Astrocyte (in vitro differentiated cells and primary cell): ENCODE measurements at regions not wholly inside any gene's neighbourhood (a gene's known extent, or its start where the extent isn't known, plus 50 kb on each side); places are given as distances from the start of the nearest gene placed in this dataset.

Source experiments
- DNase-seq: peaks from one replicate; pipeline ENCODE4 v3.0.0-alpha.2; 2010; ENCODE audit warnings: low read depth
- FAIRE-seq: peaks from 2 replicates; lab custom pipeline; 2011; peaks lifted over from hg19 to GRCh38; lab: Jason Lieb, UNC
- H2AFZ ChIP-seq: 2 replicates; pipeline ENCODE4 v1.6.0; 2012; ENCODE audit warnings: low read depth, low read length, inconsistent platforms
- H3K27ac ChIP-seq: 2 replicates; pipeline ENCODE4 v1.5.1; 2011; ENCODE audit warnings: low read depth, low read length, inconsistent platforms
- H3K27me3 ChIP-seq: 2 replicates; pipeline ENCODE4 v1.6.0; 2011; ENCODE audit warnings: low read length, inconsistent platforms; ENCODE audit not compliant: insufficient read depth
- H3K36me3 ChIP-seq: 2 replicates; pipeline ENCODE4 v1.5.1; 2011; ENCODE audit warnings: low read length, inconsistent platforms; ENCODE audit not compliant: insufficient read depth
- H3K4me1 ChIP-seq: 2 replicates; pipeline ENCODE4 v1.5.1; 2011; ENCODE audit warnings: low read length, inconsistent platforms; ENCODE audit not compliant: insufficient read depth
- H3K4me2 ChIP-seq: 2 replicates; pipeline ENCODE4 v1.6.0; 2012; ENCODE audit warnings: low read length, inconsistent platforms
- H3K4me3 ChIP-seq: 2 replicates; pipeline ENCODE4 v1.5.1; 2011; ENCODE audit warnings: low read depth, mild to moderate bottlenecking, low read length, inconsistent platforms; ENCODE audit not compliant: insufficient read depth
- H3K79me2 ChIP-seq: 2 replicates; pipeline ENCODE4 v1.6.0; 2012; ENCODE audit warnings: mild to moderate bottlenecking, low read length, inconsistent platforms; ENCODE audit not compliant: insufficient read depth
- H3K9ac ChIP-seq: 2 replicates; pipeline ENCODE4 v1.6.0; 2012; ENCODE audit warnings: mild to moderate bottlenecking, low read length, inconsistent platforms
- H3K9me3 ChIP-seq: 2 replicates; pipeline ENCODE4 v1.5.1; 2012; ENCODE audit warnings: low read depth, mild to moderate bottlenecking, low read length, inconsistent platforms; ENCODE audit not compliant: insufficient read depth
- H4K20me1 ChIP-seq: 2 replicates; pipeline ENCODE4 v1.6.0; 2012; ENCODE audit warnings: low read length, inconsistent platforms; ENCODE audit not compliant: insufficient read depth
- H3K27ac Mint-ChIP-seq: one replicate; pipeline ENCODE4 v1.8.0; 2021; ENCODE audit warnings: mild to moderate bottlenecking, mixed read lengths; ENCODE audit not compliant: unreplicated experiment
- H3K27me3 Mint-ChIP-seq: one replicate; pipeline ENCODE4 v1.8.0; 2021; ENCODE audit warnings: low read depth, mixed read lengths; ENCODE audit not compliant: unreplicated experiment
- H3K36me3 Mint-ChIP-seq: one replicate; pipeline ENCODE4 v1.8.0; 2021; ENCODE audit warnings: low read depth, mixed read lengths; ENCODE audit not compliant: unreplicated experiment
- H3K4me1 Mint-ChIP-seq: one replicate; pipeline ENCODE4 v1.8.0; 2021; ENCODE audit warnings: low read depth, mixed read lengths; ENCODE audit not compliant: unreplicated experiment
- H3K4me3 Mint-ChIP-seq: one replicate; pipeline ENCODE4 v1.8.0; 2021; ENCODE audit warnings: mild to moderate bottlenecking, moderate library complexity, mixed read lengths; ENCODE audit not compliant: unreplicated experiment
- H3K9me3 Mint-ChIP-seq: one replicate; pipeline ENCODE4 v1.8.0; 2021; ENCODE audit warnings: mild to moderate bottlenecking, mixed read lengths; ENCODE audit not compliant: unreplicated experiment
- EZH2 ChIP-seq: IDR thresholded peaks from 2 replicates; pipeline ENCODE4 v1.6.1; 2012; ENCODE audit warnings: mild to moderate bottlenecking, low read length, inconsistent platforms; ENCODE audit not compliant: insufficient read depth
- TF ChIP-seq, protein P1 (sequence below): IDR thresholded peaks from 2 replicates; pipeline ENCODE4 v1.5.1; 2011; ENCODE audit warnings: low read depth, mild to moderate bottlenecking, inconsistent platforms, low read length, moderate library complexity; ENCODE audit not compliant: insufficient read depth

DNA sequence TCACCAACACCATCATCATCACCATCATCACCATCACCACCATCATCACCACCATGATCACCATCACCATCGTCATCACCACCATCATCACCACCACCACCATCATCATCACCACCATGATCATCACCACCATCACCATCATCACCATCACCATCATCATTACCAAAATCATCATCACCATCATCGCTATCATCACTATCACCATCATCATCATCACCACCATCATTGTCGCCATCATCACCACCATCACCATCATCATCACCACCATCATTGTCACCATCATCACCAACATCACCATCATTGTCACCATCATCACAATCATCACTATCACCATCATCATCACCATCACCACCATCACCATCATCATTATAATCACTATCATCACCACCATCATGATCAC is 893.5 kb downstream of the TBC1D22A start:
- Histone ChIP-seq H3K9ac (no peak overlapping the region), H3K4me3 (no peak overlapping the region), H3K27me3 (no peaks in the 10 kb centered on the region), H4K20me1 (no peaks in the 10 kb centered on the region), H3K27ac (no peak overlapping the region), H3K36me3 (no peaks in the 10 kb centered on the region), H2AFZ (no peak overlapping the region), H3K9me3 (peaks cover 20% of the 10 kb centered on the region), H3K79me2 (no peaks in the 10 kb centered on the region), H3K4me2 (no peak overlapping the region), H3K4me1 (no peaks in the 10 kb centered on the region)
- Mint-ChIP-seq H3K27me3 (peaks cover 8% of the 10 kb centered on the region), H3K36me3 (no peaks in the 10 kb centered on the region), H3K9me3 (no peaks in the 10 kb centered on the region), H3K4me1 (no peaks in the 10 kb centered on the region), H3K4me3 (no peak overlapping the region), H3K27ac (no peak overlapping the region)
- DNase-seq (no peak), FAIRE-seq (no peak)
- TF ChIP-seq, protein P1, sequence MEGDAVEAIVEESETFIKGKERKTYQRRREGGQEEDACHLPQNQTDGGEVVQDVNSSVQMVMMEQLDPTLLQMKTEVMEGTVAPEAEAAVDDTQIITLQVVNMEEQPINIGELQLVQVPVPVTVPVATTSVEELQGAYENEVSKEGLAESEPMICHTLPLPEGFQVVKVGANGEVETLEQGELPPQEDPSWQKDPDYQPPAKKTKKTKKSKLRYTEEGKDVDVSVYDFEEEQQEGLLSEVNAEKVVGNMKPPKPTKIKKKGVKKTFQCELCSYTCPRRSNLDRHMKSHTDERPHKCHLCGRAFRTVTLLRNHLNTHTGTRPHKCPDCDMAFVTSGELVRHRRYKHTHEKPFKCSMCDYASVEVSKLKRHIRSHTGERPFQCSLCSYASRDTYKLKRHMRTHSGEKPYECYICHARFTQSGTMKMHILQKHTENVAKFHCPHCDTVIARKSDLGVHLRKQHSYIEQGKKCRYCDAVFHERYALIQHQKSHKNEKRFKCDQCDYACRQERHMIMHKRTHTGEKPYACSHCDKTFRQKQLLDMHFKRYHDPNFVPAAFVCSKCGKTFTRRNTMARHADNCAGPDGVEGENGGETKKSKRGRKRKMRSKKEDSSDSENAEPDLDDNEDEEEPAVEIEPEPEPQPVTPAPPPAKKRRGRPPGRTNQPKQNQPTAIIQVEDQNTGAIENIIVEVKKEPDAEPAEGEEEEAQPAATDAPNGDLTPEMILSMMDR = no peak
- no peak for TF ChIP-seq EZH2

DNA sequence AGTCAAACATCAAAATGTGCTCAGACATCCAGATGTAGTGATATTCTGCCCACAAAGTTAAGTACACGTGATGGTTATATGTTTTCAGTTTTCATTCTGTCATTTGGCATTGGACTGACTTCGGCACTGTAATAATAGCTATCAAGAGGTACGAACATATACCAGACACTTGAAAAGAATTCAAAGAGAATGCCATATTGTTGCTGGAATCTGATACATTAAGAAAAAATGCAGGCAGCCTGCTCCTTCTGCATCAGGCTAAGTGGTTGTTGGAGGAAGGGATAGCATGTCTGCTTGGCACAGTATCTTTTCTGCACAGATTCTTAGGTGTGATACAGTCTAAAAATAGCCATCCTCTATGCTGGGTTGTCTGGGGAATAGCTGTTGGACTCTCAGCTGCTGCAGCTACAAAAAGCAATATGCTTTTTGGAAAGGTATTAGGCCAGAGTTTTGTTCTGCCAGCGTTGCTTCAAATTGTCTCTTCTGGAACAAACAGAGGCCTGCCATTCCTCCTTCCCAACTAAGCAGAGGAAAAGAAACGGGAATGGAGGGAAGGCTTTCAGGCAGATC is 892.6 kb downstream of the TBC1D22A start:
- H3K4me3 Mint-ChIP-seq = no peak overlapping the region
- DNase-seq (no peak), FAIRE-seq (no peak)
- H3K4me2 ChIP-seq = no peak overlapping the region
- no peaks in the 10 kb centered on the region for H3K27me3 ChIP-seq
- peaks cover 20% of the 10 kb centered on the region for H3K9me3 ChIP-seq
- no peaks in the 10 kb centered on the region for H3K4me1 Mint-ChIP-seq
- no peak for TF ChIP-seq EZH2
- TF ChIP-seq, protein P1 = no peak
- H4K20me1 ChIP-seq = no peaks in the 10 kb centered on the region
- no peaks in the 10 kb centered on the region for H3K9me3 Mint-ChIP-seq
- H3K27me3 Mint-ChIP-seq = peaks cover 4% of the 10 kb centered on the region
- H3K27ac ChIP-seq = no peak overlapping the region
- H3K4me3 ChIP-seq = no peak overlapping the region
- H3K79me2 ChIP-seq = no peaks in the 10 kb centered on the region
- no peak overlapping the region for H2AFZ ChIP-seq
- H3K9ac ChIP-seq = no peak overlapping the region
- no peak overlapping the region for H3K27ac Mint-ChIP-seq
- no peaks in the 10 kb centered on the region for H3K4me1 ChIP-seq
- H3K36me3 ChIP-seq = no peaks in the 10 kb centered on the region
- H3K36me3 Mint-ChIP-seq = no peaks in the 10 kb centered on the region

DNA sequence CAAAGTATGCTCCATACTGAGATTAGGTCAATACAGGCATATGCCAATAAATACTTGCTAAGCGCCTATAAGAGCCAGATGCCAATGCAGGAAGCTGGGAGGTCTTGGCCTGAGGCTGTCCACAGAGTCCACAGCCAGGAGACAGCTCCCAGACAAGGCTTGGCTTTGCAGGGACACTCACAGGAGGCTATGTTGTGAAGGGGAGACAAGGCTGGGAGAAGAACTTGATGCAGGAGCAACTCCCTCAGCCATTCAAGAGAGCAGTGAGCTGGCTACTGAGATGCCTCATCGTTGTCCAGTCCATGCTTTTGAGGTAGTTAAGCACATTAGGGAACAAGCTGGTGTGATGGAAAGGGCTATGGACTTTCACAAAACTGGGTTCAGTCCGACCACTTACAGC is 891.5 kb downstream of the TBC1D22A start:
- H3K27me3 ChIP-seq = no peaks in the 10 kb centered on the region
- Mint-ChIP-seq H3K27me3 (peaks cover 3% of the 10 kb centered on the region), H3K36me3 (no peaks in the 10 kb centered on the region), H3K9me3 (no peaks in the 10 kb centered on the region), H3K4me3 (no peak overlapping the region), H3K27ac (no peak overlapping the region), H3K4me1 (no peaks in the 10 kb centered on the region)
- H3K27ac ChIP-seq = no peak overlapping the region
- H4K20me1 ChIP-seq = no peaks in the 10 kb centered on the region
- no peaks in the 10 kb centered on the region for H3K79me2 ChIP-seq
- no peaks in the 10 kb centered on the region for H3K36me3 ChIP-seq
- DNase-seq = no peak
- H3K9ac ChIP-seq = no peak overlapping the region
- H3K4me2 ChIP-seq = no peak overlapping the region
- no peak overlapping the region for H2AFZ ChIP-seq
- TF ChIP-seq, protein P1 = no peak
- no peak for TF ChIP-seq EZH2
- no peak overlapping the region for H3K4me3 ChIP-seq
- FAIRE-seq = no peak
- H3K9me3 ChIP-seq = peaks cover 20% of the 10 kb centered on the region
- no peaks in the 10 kb centered on the region for H3K4me1 ChIP-seq
